HepG2 (cell line): ENCODE measurements at regions not wholly inside any gene's neighbourhood (a gene's known extent, or its start where the extent isn't known, plus 50 kb on each side); places are given as distances from the start of the nearest gene placed in this dataset.

Experiments
- ATAC-seq: fragments of 200-7000 bp; cut with Tn5 transposase; 3 replicates; pipeline ENCODE4 v1.9.1; 2020; ENCODE audit warnings: mild to moderate bottlenecking, moderate library complexity
- BruUV-seq: library from RNA; stranded (reverse); fragments of 400-500 nt; replicated peaks from 2 replicates; lab custom pipeline; 2021; lab: Mats Ljungman, UMichigan
- CTCF ChIA-PET: fragments of 300-600 bp; formaldehyde crosslinking; extraction: SDS; loops from one replicate; lab custom pipeline; 2021; ENCODE audit warnings: low total read pairs, inconsistent platforms, low intra/inter-chr PET ratio; lab: Yijun Ruan, JAX
- POLR2A ChIA-PET: fragments of 350-600 bp; sonication (Branson Sonifier 250); formaldehyde crosslinking; loops from one replicate; lab custom pipeline; 2020; ENCODE audit warnings: antibody characterized with exemption, inconsistent platforms; lab: Yijun Ruan, JAX
- DNase-seq: peaks from one replicate; pipeline ENCODE4 v3.0.0-alpha.2; 2015; ENCODE audit warnings: low spot score
- FAIRE-seq: peaks from 3 replicates; lab custom pipeline; 2011; peaks lifted over from hg19 to GRCh38; lab: Jason Lieb, UNC
- H2AFZ ChIP-seq: one replicate; pipeline ENCODE4 v1.6.1; 2011; ENCODE audit warnings: low read length, inconsistent platforms
- H3K27ac ChIP-seq: fragments of 300-600 bp; 3 replicates; pipeline ENCODE4 v1.8.0; 2011; ENCODE audit warnings: mixed run types, mild to moderate bottlenecking, mixed read lengths, low read length, inconsistent platforms; ENCODE audit not compliant: insufficient read depth; ENCODE audit errors: extremely low read length
- H3K27me3 ChIP-seq, 2 experiments: fragments of 200-600 bp in 1 of 2; 2 replicates in 1 of 2; 3 replicates in 1 of 2; pipeline versions ENCODE4 v1.6.0 to v1.8.0; 2011; ENCODE audit warnings: low read length in 2 of 2, mild to moderate bottlenecking in 2 of 2, moderate library complexity in 2 of 2, inconsistent platforms in 1 of 2; ENCODE audit not compliant: insufficient read depth in 2 of 2, control insufficient read depth in 1 of 2
- H3K36me3 ChIP-seq, 2 experiments: fragments of 200-600 bp in 1 of 2; replicated peaks in 1 of 2; 2 replicates in 1 of 2; 3 replicates in 1 of 2; pipeline versions ENCODE4 v1.5.1 to v1.8.0; 2011; ENCODE audit warnings: low read length in 2 of 2, inconsistent platforms in 1 of 2; ENCODE audit not compliant: insufficient read depth in 2 of 2, control insufficient read depth in 1 of 2
- H3K4me1 ChIP-seq: 2 replicates; pipeline ENCODE4 v1.5.1; 2012; ENCODE audit warnings: low read length, inconsistent platforms; ENCODE audit not compliant: insufficient read depth
- H3K4me2 ChIP-seq: 2 replicates; pipeline ENCODE4 v1.6.0; 2011; ENCODE audit warnings: low read depth, low read length, inconsistent platforms
- H3K4me3 ChIP-seq, 3 experiments: fragments of 200-600 bp in 1 of 3; sonication (generic), shearing (Covaris generic) in 1 of 3; replicated peaks in 1 of 3; 2 replicates each; pipeline ENCODE4 v1.5.1; 2011 to 2016; ENCODE audit warnings: low read length in 3 of 3, inconsistent platforms in 2 of 3, low read depth in 2 of 3, mild to moderate bottlenecking in 2 of 3, control low read depth in 1 of 3, mixed read lengths in 1 of 3; ENCODE audit not compliant: insufficient read depth in 1 of 3
- H3K79me2 ChIP-seq: one replicate; pipeline ENCODE4 v1.6.1; 2011; ENCODE audit warnings: low read length, inconsistent platforms; ENCODE audit not compliant: insufficient read depth
- H3K9ac ChIP-seq: 2 replicates; pipeline ENCODE4 v1.6.0; 2011; ENCODE audit warnings: mild to moderate bottlenecking, low read depth, low read length, inconsistent platforms; ENCODE audit not compliant: insufficient read depth
- H3K9me3 ChIP-seq: 2 replicates; pipeline ENCODE4 v1.5.1; 2012; ENCODE audit warnings: mild to moderate bottlenecking, low read length
- H4K20me1 ChIP-seq: 2 replicates; pipeline ENCODE4 v1.6.0; 2011; ENCODE audit warnings: inconsistent platforms, mild to moderate bottlenecking, low read length, moderate library complexity; ENCODE audit not compliant: insufficient read depth
- BORCS8-MEF2B ChIP-seq: sonication (generic); formaldehyde crosslinking; IDR thresholded peaks from 2 replicates; pipeline ENCODE4 v1.8.0; 2022; ENCODE audit warnings: mild to moderate bottlenecking, missing genetic modification reagents
- GLI4 ChIP-seq: sonication (generic); formaldehyde crosslinking; IDR thresholded peaks from 2 replicates; pipeline ENCODE4 v1.5.1; 2020; ENCODE audit warnings: missing genetic modification reagents, mild to moderate bottlenecking, moderate library complexity, borderline replicate concordance
- MAFK ChIP-seq, 2 experiments: IDR thresholded peaks in 1 of 2; conservative IDR thresholded peaks in 1 of 2; 2 replicates each; pipeline ENCODE4 v1.6.1; 2011; ENCODE audit warnings: improper control_type of control experiment in 2 of 2, low read length in 2 of 2
- NCOA1 ChIP-seq: sonication (generic); formaldehyde crosslinking; IDR thresholded peaks from 2 replicates; pipeline ENCODE4 v1.9.0; 2021; ENCODE audit warnings: missing genetic modification reagents
- PHB2 ChIP-seq: fragments of 450-650 bp; IDR thresholded peaks from 2 replicates; pipeline ENCODE4 v1.6.1; 2018; ENCODE audit not compliant: partially characterized antibody
- RBFOX2 ChIP-seq: fragments of 200-400 bp; formaldehyde crosslinking; IDR thresholded peaks from 2 replicates; pipeline ENCODE4 v1.6.1; 2017; ENCODE audit warnings: low read depth, mild to moderate bottlenecking, low read length
- ZBTB20 ChIP-seq: sonication (generic); formaldehyde crosslinking; IDR thresholded peaks from 2 replicates; pipeline ENCODE4 v1.8.1; 2023; ENCODE audit warnings: missing genetic modification reagents, low read depth, mild to moderate bottlenecking, borderline replicate concordance
- ZKSCAN5 ChIP-seq: sonication (generic); formaldehyde crosslinking; IDR thresholded peaks from 2 replicates; pipeline ENCODE4 v1.5.1; 2020; ENCODE audit warnings: mild to moderate bottlenecking, missing genetic modification reagents
- ZNF180 ChIP-seq: sonication (generic); formaldehyde crosslinking; IDR thresholded peaks from 2 replicates; pipeline ENCODE4 v1.4.0; 2020; ENCODE audit warnings: low read depth, missing genetic modification reagents, borderline replicate concordance
- ZNF333 ChIP-seq: sonication (generic); formaldehyde crosslinking; IDR thresholded peaks from 2 replicates; pipeline ENCODE4 v1.4.0; 2020; ENCODE audit warnings: mild to moderate bottlenecking, missing genetic modification reagents, borderline replicate concordance
- ZNF747 ChIP-seq: sonication (generic); formaldehyde crosslinking; IDR thresholded peaks from 2 replicates; pipeline ENCODE4 v1.8.1; 2023; ENCODE audit warnings: missing genetic modification reagents, mild to moderate bottlenecking, borderline replicate concordance
- WGBS: methylation state at CpG from one replicate; pipeline ENCODE4 v1.1.6; 2017; ENCODE audit warnings: low lambda C conversion rate; 5-methylcytosine and 5-hydroxymethylcytosine counted together
- in situ Hi-C: cut with HindIII; loops from 2 replicates; pipeline ENCODE4 v1.10.0; 2017; ENCODE audit warnings: low pct_unique_long_range_greater_than_20kb; ENCODE audit not compliant: extremely low pct_ligation_motif_present
- intact Hi-C: fragments of 100-400 bp; cut with micrococcal nuclease; formaldehyde crosslinking; loops from one replicate; pipeline ENCODE4 v1.10.0; 2022; ENCODE audit not compliant: unreplicated experiment
- TF ChIP-seq, protein P1 (sequence below): sonication (generic); formaldehyde crosslinking; IDR thresholded peaks from 2 replicates; pipeline ENCODE4 v1.5.1; 2020; ENCODE audit warnings: missing genetic modification reagents, mild to moderate bottlenecking, borderline replicate concordance
- TF ChIP-seq, protein P2 (sequence below): sonication (generic); formaldehyde crosslinking; IDR thresholded peaks from 2 replicates; pipeline ENCODE4 v1.4.0; 2020; ENCODE audit warnings: missing genetic modification reagents

DNA sequence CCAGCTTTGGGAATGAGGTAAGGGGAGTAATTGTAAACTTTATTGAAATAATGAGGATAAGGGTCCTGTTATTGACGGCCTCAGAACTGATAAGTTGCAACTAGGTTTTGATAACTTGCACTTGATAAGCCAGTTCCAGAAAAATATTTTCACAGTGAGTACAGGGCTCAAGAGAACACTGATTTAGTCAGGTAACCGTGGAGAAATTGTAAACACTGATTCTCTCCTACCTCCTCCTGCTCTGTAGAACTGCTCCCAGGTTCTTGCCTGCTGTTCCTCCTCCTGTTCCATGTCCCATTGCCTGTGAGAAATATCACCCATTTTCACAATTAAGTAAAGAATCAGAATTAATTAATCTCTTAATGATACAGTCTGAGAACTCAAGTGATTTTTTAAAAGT, 55.0 kb upstream of the CXXC4 start:
- Histone ChIP-seq H3K4me3 (no peak overlapping the region), H3K9me3 (no peaks in the 10 kb centered on the region), H3K9ac (no peak overlapping the region), H3K4me2 (no peak overlapping the region), H3K4me1 (no peaks in the 10 kb centered on the region), H3K27ac (no peak overlapping the region), H3K79me2 (no peaks in the 10 kb centered on the region), H3K36me3 (no peaks in the 10 kb centered on the region), H3K27me3 (no peaks in the 10 kb centered on the region), H2AFZ (no peak overlapping the region), H4K20me1 (no peaks in the 10 kb centered on the region)
- DNase-seq (no peak), ATAC-seq (no peak), FAIRE-seq (no peak)
- CTCF ChIA-PET = no interaction called here
- in situ Hi-C loops = no loop called here
- no TSS peak for BruUV-seq
- 0% methylated on average over 2 of the region's 2 CpGs for WGBS
- POLR2A ChIA-PET = no interaction called here
- TF ChIP-seq BORCS8-MEF2B (CRISPR knock-in tag) (no peak), ZNF333 (CRISPR knock-in tag) (no peak), GLI4 (no peak), ZNF747 (no peak), NCOA1 (CRISPR knock-in tag) (no peak), ZKSCAN5 (CRISPR knock-in tag) (no peak), ZNF180 (CRISPR knock-in tag) (no peak), MAFK (conservative IDR thresholded peaks at IDR 0.05 in 1 of 2, IDR thresholded peaks at IDR 0.05 in 1 of 2; ENCODE audit: low read length in 2 of 2) (no peak), ZBTB20 (CRISPR knock-in tag) (no peak), PHB2 (no peak), RBFOX2 (no peak)
- TF ChIP-seq, protein P1, sequence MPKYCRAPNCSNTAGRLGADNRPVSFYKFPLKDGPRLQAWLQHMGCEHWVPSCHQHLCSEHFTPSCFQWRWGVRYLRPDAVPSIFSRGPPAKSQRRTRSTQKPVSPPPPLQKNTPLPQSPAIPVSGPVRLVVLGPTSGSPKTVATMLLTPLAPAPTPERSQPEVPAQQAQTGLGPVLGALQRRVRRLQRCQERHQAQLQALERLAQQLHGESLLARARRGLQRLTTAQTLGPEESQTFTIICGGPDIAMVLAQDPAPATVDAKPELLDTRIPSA (CRISPR knock-in tag) = no peak
- TF ChIP-seq, protein P2, sequence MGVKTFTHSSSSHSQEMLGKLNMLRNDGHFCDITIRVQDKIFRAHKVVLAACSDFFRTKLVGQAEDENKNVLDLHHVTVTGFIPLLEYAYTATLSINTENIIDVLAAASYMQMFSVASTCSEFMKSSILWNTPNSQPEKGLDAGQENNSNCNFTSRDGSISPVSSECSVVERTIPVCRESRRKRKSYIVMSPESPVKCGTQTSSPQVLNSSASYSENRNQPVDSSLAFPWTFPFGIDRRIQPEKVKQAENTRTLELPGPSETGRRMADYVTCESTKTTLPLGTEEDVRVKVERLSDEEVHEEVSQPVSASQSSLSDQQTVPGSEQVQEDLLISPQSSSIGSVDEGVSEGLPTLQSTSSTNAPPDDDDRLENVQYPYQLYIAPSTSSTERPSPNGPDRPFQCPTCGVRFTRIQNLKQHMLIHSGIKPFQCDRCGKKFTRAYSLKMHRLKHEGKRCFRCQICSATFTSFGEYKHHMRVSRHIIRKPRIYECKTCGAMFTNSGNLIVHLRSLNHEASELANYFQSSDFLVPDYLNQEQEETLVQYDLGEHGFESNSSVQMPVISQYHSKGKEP = no peak
- intact Hi-C loops = no loop called here
